Fibroblast of lung (primary cell): ENCODE measurements at regions not wholly inside any gene's neighbourhood (a gene's known extent, or its start where the extent isn't known, plus 50 kb on each side); places are given as distances from the start of the nearest gene placed in this dataset.

ENCODE experiments used
- DNase-seq, 2 donors: peaks; one replicate each; pipeline versions ENCODE4 v3.0.0 to v3.0.0-alpha.2; 2010; ENCODE audit warnings: low read depth in 2 of 2
- H2AFZ ChIP-seq: 2 replicates; pipeline ENCODE4 v1.5.1; 2012; ENCODE audit warnings: low read length, control low read depth, inconsistent platforms
- H3K27ac ChIP-seq: 2 replicates; pipeline ENCODE4 v1.5.1; 2011; ENCODE audit warnings: low read length, control low read depth; ENCODE audit not compliant: insufficient read depth
- H3K27me3 ChIP-seq: 2 replicates; pipeline ENCODE4 v1.5.1; 2011; ENCODE audit warnings: mild to moderate bottlenecking, low read length; ENCODE audit not compliant: control insufficient read depth, insufficient read depth
- H3K36me3 ChIP-seq: 2 replicates; pipeline ENCODE4 v1.5.1; 2011; ENCODE audit warnings: low read length; ENCODE audit not compliant: control insufficient read depth, insufficient read depth
- H3K4me1 ChIP-seq: 2 replicates; pipeline ENCODE4 v1.5.1; 2011; ENCODE audit warnings: low read length; ENCODE audit not compliant: control insufficient read depth, insufficient read depth; ENCODE audit errors: extremely low read depth
- H3K4me2 ChIP-seq: 2 replicates; pipeline ENCODE4 v1.5.1; 2011; ENCODE audit warnings: low read length, control low read depth; ENCODE audit not compliant: insufficient read depth; ENCODE audit errors: extremely low read depth
- H3K4me3 ChIP-seq, 4 experiments: fragments of 200-600 bp in 1 of 4; sonication (generic) in 1 of 4; replicated peaks in 1 of 4; 2 replicates each; pipeline ENCODE4 v1.5.1; 2011 to 2016; ENCODE audit warnings: low read length in 4 of 4, low read depth in 3 of 4, mild to moderate bottlenecking in 3 of 4, control low read depth in 2 of 4, inconsistent platforms in 1 of 4, mixed read lengths in 1 of 4; ENCODE audit not compliant: insufficient read depth in 1 of 4; ENCODE audit errors: control extremely low read depth in 1 of 4
- H3K79me2 ChIP-seq: 2 replicates; pipeline ENCODE4 v1.5.1; 2012; ENCODE audit warnings: mild to moderate bottlenecking, low read length, inconsistent platforms; ENCODE audit not compliant: control insufficient read depth, insufficient read depth
- H3K9ac ChIP-seq: 2 replicates; pipeline ENCODE4 v1.5.1; 2011; ENCODE audit warnings: mild to moderate bottlenecking, low read length, control low read depth; ENCODE audit not compliant: insufficient read depth
- H3K9me3 ChIP-seq: 2 replicates; pipeline ENCODE4 v1.5.1; 2012; ENCODE audit warnings: low read depth, low read length; ENCODE audit not compliant: control insufficient read depth, insufficient read depth
- H4K20me1 ChIP-seq: 2 replicates; pipeline ENCODE4 v1.5.1; 2011; ENCODE audit warnings: low read length; ENCODE audit not compliant: control insufficient read depth, insufficient read depth; ENCODE audit errors: extremely low read depth
- EZH2 ChIP-seq: IDR thresholded peaks from 2 replicates; pipeline ENCODE4 v1.5.1; 2012; ENCODE audit warnings: low read length, control low read depth, mild to moderate bottlenecking; ENCODE audit errors: missing control alignments
- TF ChIP-seq, protein P1 (sequence below), 2 donors: IDR thresholded peaks in 1 of 2; conservative IDR thresholded peaks in 1 of 2; 1 replicate in 1 of 2; 2 replicates in 1 of 2; pipeline ENCODE4 v1.5.1; 2011 to 2012; ENCODE audit warnings: low read length in 2 of 2, control low read depth in 1 of 2, inconsistent platforms in 1 of 2, low read depth in 1 of 2, mild to moderate bottlenecking in 1 of 2

DNA sequence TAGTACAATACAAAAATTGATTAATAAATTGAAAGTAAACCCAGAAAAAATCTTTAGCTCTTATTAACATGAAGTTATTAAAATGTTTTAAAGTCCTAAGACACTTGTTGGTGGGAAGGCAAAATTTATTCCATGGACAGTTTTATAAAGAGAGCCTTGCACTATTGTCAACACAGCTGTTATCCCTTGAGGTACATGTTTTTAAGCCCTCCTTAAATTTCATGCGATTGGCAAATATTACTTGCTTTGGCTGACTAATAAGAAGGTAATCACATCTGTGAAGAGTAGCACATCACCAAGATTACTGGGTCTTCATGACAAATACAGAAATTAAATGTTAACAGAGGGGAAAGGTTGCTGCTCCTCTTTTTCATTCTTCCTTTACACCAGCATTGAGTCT lies 611.1 kb downstream of the BRINP3 start:
- H2AFZ ChIP-seq: no peak overlapping the region
- H3K79me2 ChIP-seq: no peaks in the 10 kb centered on the region
- H3K4me3 ChIP-seq: no peak overlapping the region
- no peak overlapping the region for H3K9ac ChIP-seq
- no peaks in the 10 kb centered on the region for H3K9me3 ChIP-seq
- no peaks in the 10 kb centered on the region for H4K20me1 ChIP-seq
- H3K27ac ChIP-seq: no peak overlapping the region
- TF ChIP-seq, protein P1, sequence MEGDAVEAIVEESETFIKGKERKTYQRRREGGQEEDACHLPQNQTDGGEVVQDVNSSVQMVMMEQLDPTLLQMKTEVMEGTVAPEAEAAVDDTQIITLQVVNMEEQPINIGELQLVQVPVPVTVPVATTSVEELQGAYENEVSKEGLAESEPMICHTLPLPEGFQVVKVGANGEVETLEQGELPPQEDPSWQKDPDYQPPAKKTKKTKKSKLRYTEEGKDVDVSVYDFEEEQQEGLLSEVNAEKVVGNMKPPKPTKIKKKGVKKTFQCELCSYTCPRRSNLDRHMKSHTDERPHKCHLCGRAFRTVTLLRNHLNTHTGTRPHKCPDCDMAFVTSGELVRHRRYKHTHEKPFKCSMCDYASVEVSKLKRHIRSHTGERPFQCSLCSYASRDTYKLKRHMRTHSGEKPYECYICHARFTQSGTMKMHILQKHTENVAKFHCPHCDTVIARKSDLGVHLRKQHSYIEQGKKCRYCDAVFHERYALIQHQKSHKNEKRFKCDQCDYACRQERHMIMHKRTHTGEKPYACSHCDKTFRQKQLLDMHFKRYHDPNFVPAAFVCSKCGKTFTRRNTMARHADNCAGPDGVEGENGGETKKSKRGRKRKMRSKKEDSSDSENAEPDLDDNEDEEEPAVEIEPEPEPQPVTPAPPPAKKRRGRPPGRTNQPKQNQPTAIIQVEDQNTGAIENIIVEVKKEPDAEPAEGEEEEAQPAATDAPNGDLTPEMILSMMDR (conservative IDR thresholded peaks at IDR 0.05 in 1 of 2, IDR thresholded peaks at IDR 0.05 in 1 of 2; ENCODE audit: low read depth in 1 of 2, low read length in 2 of 2): no peak
- TF ChIP-seq EZH2: no peak
- no peaks in the 10 kb centered on the region for H3K36me3 ChIP-seq
- no peak for DNase-seq
- no peak overlapping the region for H3K4me2 ChIP-seq
- no peaks in the 10 kb centered on the region for H3K27me3 ChIP-seq
- no peaks in the 10 kb centered on the region for H3K4me1 ChIP-seq

DNA sequence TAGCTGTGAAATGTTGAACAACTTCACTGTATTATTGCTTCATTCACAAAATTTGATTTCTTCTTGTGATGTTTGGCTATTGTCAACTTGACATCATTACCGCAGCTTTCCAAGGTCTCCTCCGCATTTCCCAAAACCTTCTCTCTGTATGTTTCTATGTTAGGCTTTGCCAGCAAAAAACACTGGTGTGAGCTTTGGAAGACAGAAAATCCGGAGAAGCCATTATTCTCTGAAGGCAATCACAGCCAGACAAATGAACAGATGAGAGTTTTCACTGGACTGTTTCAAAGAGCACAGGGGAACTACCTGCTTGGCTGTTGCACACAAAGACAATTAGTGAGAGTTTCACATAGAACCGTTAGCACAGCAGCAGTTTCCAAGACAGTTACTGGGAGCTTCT lies 609.6 kb downstream of the BRINP3 start:
- DNase-seq: no peak
- no peaks in the 10 kb centered on the region for H4K20me1 ChIP-seq
- no peaks in the 10 kb centered on the region for H3K79me2 ChIP-seq
- TF ChIP-seq, protein P1 (conservative IDR thresholded peaks at IDR 0.05 in 1 of 2, IDR thresholded peaks at IDR 0.05 in 1 of 2; ENCODE audit: low read depth in 1 of 2, low read length in 2 of 2): no peak
- TF ChIP-seq EZH2: no peak
- H3K4me2 ChIP-seq: no peak overlapping the region
- H3K36me3 ChIP-seq: no peaks in the 10 kb centered on the region
- no peak overlapping the region for H2AFZ ChIP-seq
- H3K4me3 ChIP-seq: no peak overlapping the region
- H3K9me3 ChIP-seq: no peaks in the 10 kb centered on the region
- H3K27me3 ChIP-seq: no peaks in the 10 kb centered on the region
- H3K9ac ChIP-seq: no peak overlapping the region
- H3K27ac ChIP-seq: no peak overlapping the region
- H3K4me1 ChIP-seq: no peaks in the 10 kb centered on the region

DNA sequence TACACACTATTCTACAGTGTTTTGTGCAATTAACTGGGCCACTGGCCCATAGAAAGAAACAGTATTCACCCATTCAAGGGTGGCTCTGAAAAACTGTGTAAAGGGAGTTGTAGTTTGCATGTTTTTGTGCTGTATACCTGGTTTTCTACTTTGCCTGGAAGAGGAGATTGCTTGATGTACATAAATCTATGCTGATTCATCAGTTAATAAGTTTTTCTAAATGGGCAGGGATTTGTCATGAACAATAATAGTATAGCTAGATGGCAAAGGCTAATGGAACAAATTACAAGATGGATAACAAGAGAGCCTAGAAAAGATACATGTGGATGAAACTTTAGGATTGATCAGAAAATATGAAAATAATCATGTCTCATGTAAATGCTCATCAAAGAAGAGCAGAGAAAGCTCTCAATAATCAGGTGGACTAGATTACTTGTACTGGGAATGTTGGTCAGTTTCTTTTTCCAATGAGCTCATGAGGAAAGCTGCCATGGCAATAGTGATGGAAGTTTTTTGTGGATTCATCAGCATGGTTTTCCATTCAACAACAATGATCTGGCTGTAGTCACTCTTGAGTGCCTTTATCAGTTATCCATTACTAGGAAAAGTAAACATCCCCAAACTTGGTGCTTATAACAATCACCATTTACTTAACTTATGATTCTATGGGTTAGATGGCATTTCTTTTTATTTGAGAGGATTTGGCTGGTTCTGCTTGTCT lies 602.8 kb downstream of the BRINP3 start:
- Histone ChIP-seq H3K4me1 (no peaks in the 10 kb centered on the region), H2AFZ (no peak overlapping the region), H3K4me2 (no peak overlapping the region), H3K4me3 (no peak overlapping the region), H3K9ac (no peak overlapping the region), H3K9me3 (no peaks in the 10 kb centered on the region), H3K79me2 (no peaks in the 10 kb centered on the region), H3K36me3 (no peaks in the 10 kb centered on the region), H4K20me1 (no peaks in the 10 kb centered on the region), H3K27me3 (no peaks in the 10 kb centered on the region), H3K27ac (no peak overlapping the region)
- TF ChIP-seq, protein P1 (conservative IDR thresholded peaks at IDR 0.05 in 1 of 2, IDR thresholded peaks at IDR 0.05 in 1 of 2; ENCODE audit: low read depth in 1 of 2, low read length in 2 of 2): no peak
- TF ChIP-seq EZH2: no peak
- DNase-seq: no peak
